ENCODE measurements at regions not wholly inside any gene's neighbourhood (a gene's known extent, or its start where the extent isn't known, plus 50 kb on each side); places are given as distances from the start of the nearest gene placed in this dataset.

- no peak for DNase-seq
- Histone ChIP-seq H3K4me2 (ENCODE audit: low read depth, low read length, poor library complexity, severe bottlenecking) (no peak overlapping the region), H3K27ac (ENCODE audit: low read length) (no peak overlapping the region), H3K9me3 (ENCODE audit: low read length) (no peaks in the 10 kb centered on the region), H3K79me2 (ENCODE audit: low read length) (no peaks in the 10 kb centered on the region), H3K4me3 (ENCODE audit: low read length) (no peak overlapping the region), H2AFZ (ENCODE audit: low read length) (no peak overlapping the region), H3K9ac (ENCODE audit: low read length) (no peak overlapping the region), H3K9me2 (replicated peaks; ENCODE audit: insufficient read depth, low read length) (no peaks in the 10 kb centered on the region), H3K4me1 (ENCODE audit: low read length) (no peaks in the 10 kb centered on the region), H3K36me3 (ENCODE audit: insufficient read depth, low read length) (no peaks in the 10 kb centered on the region), H4K20me1 (ENCODE audit: insufficient read depth, low read depth, low read length) (no peaks in the 10 kb centered on the region), H3K27me3 (ENCODE audit: low read length) (no peaks in the 10 kb centered on the region)
Observed at GRCh38 chr13:94947965-94948371, 235.6 kb upstream of the SOX21 start.

DNA sequence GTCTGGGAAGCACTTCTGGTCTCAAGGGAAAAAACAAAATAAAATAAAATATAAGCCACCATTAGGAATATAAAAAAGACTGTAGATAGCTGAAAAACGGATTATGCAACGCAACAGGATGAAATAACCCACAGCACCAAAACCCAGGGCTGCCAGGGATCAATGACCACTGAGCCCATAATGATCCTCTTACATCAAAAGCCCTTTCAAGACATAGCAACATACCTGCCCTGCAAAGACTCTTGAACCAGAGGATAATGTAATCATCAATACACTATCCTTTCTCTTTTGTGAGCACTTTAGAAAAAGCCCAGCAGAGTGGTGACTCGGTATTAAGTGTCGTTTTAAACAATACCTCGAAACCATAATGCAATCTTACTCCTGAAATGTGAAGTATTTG lies 235.0 kb upstream of the SOX21 start:
- Histone ChIP-seq H2AFZ (ENCODE audit: low read length) (no peak overlapping the region), H4K20me1 (ENCODE audit: insufficient read depth, low read depth, low read length) (no peaks in the 10 kb centered on the region), H3K4me3 (ENCODE audit: low read length) (no peak overlapping the region), H3K27ac (ENCODE audit: low read length) (no peak overlapping the region), H3K27me3 (ENCODE audit: low read length) (no peaks in the 10 kb centered on the region), H3K36me3 (ENCODE audit: insufficient read depth, low read length) (no peaks in the 10 kb centered on the region), H3K4me2 (ENCODE audit: low read depth, low read length, poor library complexity, severe bottlenecking) (no peak overlapping the region), H3K9me3 (ENCODE audit: low read length) (no peaks in the 10 kb centered on the region), H3K9ac (ENCODE audit: low read length) (no peak overlapping the region), H3K4me1 (ENCODE audit: low read length) (no peaks in the 10 kb centered on the region), H3K9me2 (replicated peaks; ENCODE audit: insufficient read depth, low read length) (no peaks in the 10 kb centered on the region), H3K79me2 (ENCODE audit: low read length) (no peaks in the 10 kb centered on the region)
- DNase-seq, result no peak

- Histone ChIP-seq H3K27me3 (ENCODE audit: low read length) (no peaks in the 10 kb centered on the region), H3K79me2 (ENCODE audit: low read length) (no peaks in the 10 kb centered on the region), H3K36me3 (ENCODE audit: insufficient read depth, low read length) (no peaks in the 10 kb centered on the region), H4K20me1 (ENCODE audit: insufficient read depth, low read depth, low read length) (no peaks in the 10 kb centered on the region), H3K4me2 (ENCODE audit: low read depth, low read length, poor library complexity, severe bottlenecking) (no peak overlapping the region), H2AFZ (ENCODE audit: low read length) (no peak overlapping the region), H3K9me2 (replicated peaks; ENCODE audit: insufficient read depth, low read length) (no peaks in the 10 kb centered on the region), H3K9ac (ENCODE audit: low read length) (no peak overlapping the region), H3K4me3 (ENCODE audit: low read length) (no peak overlapping the region), H3K4me1 (ENCODE audit: low read length) (no peaks in the 10 kb centered on the region), H3K27ac (ENCODE audit: low read length) (no peak overlapping the region), H3K9me3 (ENCODE audit: low read length) (no peaks in the 10 kb centered on the region)
- DNase-seq, result no peak
Observed at GRCh38 chr13:94946039-94946438, 233.7 kb upstream of the SOX21 start.

- no peaks in the 10 kb centered on the region for H3K9me3 ChIP-seq (ENCODE audit: low read length)
- no peak overlapping the region for H3K9ac ChIP-seq (ENCODE audit: low read length)
- no peaks in the 10 kb centered on the region for H3K79me2 ChIP-seq (ENCODE audit: low read length)
- H3K27me3 ChIP-seq (ENCODE audit: low read length), result no peaks in the 10 kb centered on the region
- H3K4me1 ChIP-seq (ENCODE audit: low read length), result no peaks in the 10 kb centered on the region
- no peak overlapping the region for H3K4me3 ChIP-seq (ENCODE audit: low read length)
- no peak overlapping the region for H3K27ac ChIP-seq (ENCODE audit: low read length)
- H3K4me2 ChIP-seq (ENCODE audit: low read depth, low read length, poor library complexity, severe bottlenecking), result no peak overlapping the region
- H2AFZ ChIP-seq (ENCODE audit: low read length), result no peak overlapping the region
- H3K9me2 ChIP-seq (replicated peaks; ENCODE audit: insufficient read depth, low read length), result no peaks in the 10 kb centered on the region
- H4K20me1 ChIP-seq (ENCODE audit: insufficient read depth, low read depth, low read length), result no peaks in the 10 kb centered on the region
- no peak for DNase-seq
- no peaks in the 10 kb centered on the region for H3K36me3 ChIP-seq (ENCODE audit: insufficient read depth, low read length)
Observed at GRCh38 chr13:94938124-94938523, 225.8 kb upstream of the SOX21 start.

- Histone ChIP-seq H3K9me3 (ENCODE audit: low read length) (no peaks in the 10 kb centered on the region), H3K36me3 (ENCODE audit: insufficient read depth, low read length) (no peaks in the 10 kb centered on the region), H4K20me1 (ENCODE audit: insufficient read depth, low read depth, low read length) (no peaks in the 10 kb centered on the region), H3K27me3 (ENCODE audit: low read length) (no peaks in the 10 kb centered on the region), H3K9me2 (replicated peaks; ENCODE audit: insufficient read depth, low read length) (no peaks in the 10 kb centered on the region), H3K4me3 (ENCODE audit: low read length) (no peak overlapping the region), H3K4me2 (ENCODE audit: low read depth, low read length, poor library complexity, severe bottlenecking) (no peak overlapping the region), H2AFZ (ENCODE audit: low read length) (no peak overlapping the region), H3K79me2 (ENCODE audit: low read length) (no peaks in the 10 kb centered on the region), H3K4me1 (ENCODE audit: low read length) (no peaks in the 10 kb centered on the region), H3K27ac (ENCODE audit: low read length) (no peak overlapping the region), H3K9ac (ENCODE audit: low read length) (no peak overlapping the region)
- DNase-seq, result no peak
Observed at GRCh38 chr13:94936633-94937032, 224.3 kb upstream of the SOX21 start.

- Histone ChIP-seq H3K79me2 (ENCODE audit: low read length) (no peaks in the 10 kb centered on the region), H3K4me2 (ENCODE audit: low read depth, low read length, poor library complexity, severe bottlenecking) (no peak overlapping the region), H3K4me3 (ENCODE audit: low read length) (no peak overlapping the region), H2AFZ (ENCODE audit: low read length) (no peak overlapping the region), H3K9ac (ENCODE audit: low read length) (no peak overlapping the region), H3K9me2 (replicated peaks; ENCODE audit: insufficient read depth, low read length) (no peaks in the 10 kb centered on the region), H3K9me3 (ENCODE audit: low read length) (no peaks in the 10 kb centered on the region), H3K27me3 (ENCODE audit: low read length) (no peaks in the 10 kb centered on the region), H3K4me1 (ENCODE audit: low read length) (no peaks in the 10 kb centered on the region), H4K20me1 (ENCODE audit: insufficient read depth, low read depth, low read length) (no peaks in the 10 kb centered on the region), H3K27ac (ENCODE audit: low read length) (no peak overlapping the region), H3K36me3 (ENCODE audit: insufficient read depth, low read length) (no peaks in the 10 kb centered on the region)
- DNase-seq, result no peak
Observed at GRCh38 chr13:94933936-94934335, 221.6 kb upstream of the SOX21 start.

GRCh38 chr13:94933230-94933751 lies 220.9 kb upstream of the SOX21 start:
- no peak for DNase-seq
- Histone ChIP-seq H3K4me2 (ENCODE audit: low read depth, low read length, poor library complexity, severe bottlenecking) (no peak overlapping the region), H3K9me2 (replicated peaks; ENCODE audit: insufficient read depth, low read length) (no peaks in the 10 kb centered on the region)

DNA sequence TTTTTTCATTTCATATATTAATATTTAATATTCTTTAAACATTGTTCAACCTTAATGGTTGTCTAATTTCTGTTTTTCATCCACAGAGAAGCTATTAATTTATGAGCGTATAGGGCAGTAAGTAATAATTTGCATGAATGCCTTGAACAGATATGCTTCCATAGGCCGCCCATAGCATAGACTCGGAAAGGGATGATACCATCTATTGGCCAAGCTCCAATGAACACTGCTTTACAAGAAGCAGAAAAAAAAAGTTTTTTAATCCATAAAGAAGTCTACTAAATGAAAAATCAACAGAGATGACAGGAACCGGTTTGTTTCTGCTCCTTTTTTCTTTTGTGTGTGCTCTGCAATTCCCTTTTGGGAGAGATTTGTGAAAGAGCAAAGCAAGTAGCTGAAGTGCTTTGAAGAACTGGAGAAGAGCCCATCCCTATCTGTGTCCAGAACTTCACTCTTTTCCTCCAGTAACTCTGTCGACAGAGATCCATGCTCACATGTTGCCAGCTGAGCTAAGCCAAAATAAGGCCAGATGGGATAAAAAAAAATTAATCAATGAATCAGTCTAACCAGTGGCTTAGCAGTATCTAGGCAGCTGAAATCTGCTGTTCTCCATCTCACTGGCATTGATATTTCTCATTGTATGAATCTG lies 215.9 kb upstream of the SOX21 start:
- H2AFZ ChIP-seq (ENCODE audit: low read length), result no peak overlapping the region
- H3K9me2 ChIP-seq (replicated peaks; ENCODE audit: insufficient read depth, low read length), result no peaks in the 10 kb centered on the region
- no peaks in the 10 kb centered on the region for H3K36me3 ChIP-seq (ENCODE audit: insufficient read depth, low read length)
- H3K4me2 ChIP-seq (ENCODE audit: low read depth, low read length, poor library complexity, severe bottlenecking), result no peak overlapping the region
- no peaks in the 10 kb centered on the region for H3K9me3 ChIP-seq (ENCODE audit: low read length)
- H3K4me1 ChIP-seq (ENCODE audit: low read length), result no peaks in the 10 kb centered on the region
- H3K27me3 ChIP-seq (ENCODE audit: low read length), result no peaks in the 10 kb centered on the region
- DNase-seq, result no peak
- H4K20me1 ChIP-seq (ENCODE audit: insufficient read depth, low read depth, low read length), result no peaks in the 10 kb centered on the region
- no peak overlapping the region for H3K4me3 ChIP-seq (ENCODE audit: low read length)
- no peak overlapping the region for H3K9ac ChIP-seq (ENCODE audit: low read length)
- H3K27ac ChIP-seq (ENCODE audit: low read length), result no peak overlapping the region
- no peaks in the 10 kb centered on the region for H3K79me2 ChIP-seq (ENCODE audit: low read length)

More at GRCh38 chr13:94933230-94933751, 220.9 kb upstream of the SOX21 start:
- no peaks in the 10 kb centered on the region for H3K36me3 ChIP-seq (ENCODE audit: insufficient read depth, low read length)
- no peaks in the 10 kb centered on the region for H4K20me1 ChIP-seq (ENCODE audit: insufficient read depth, low read depth, low read length)
- no peaks in the 10 kb centered on the region for H3K4me1 ChIP-seq (ENCODE audit: low read length)
- H3K79me2 ChIP-seq (ENCODE audit: low read length), result no peaks in the 10 kb centered on the region
- no peaks in the 10 kb centered on the region for H3K27me3 ChIP-seq (ENCODE audit: low read length)
- no peak overlapping the region for H2AFZ ChIP-seq (ENCODE audit: low read length)
- no peaks in the 10 kb centered on the region for H3K9me3 ChIP-seq (ENCODE audit: low read length)
- H3K4me3 ChIP-seq (ENCODE audit: low read length), result no peak overlapping the region
- H3K9ac ChIP-seq (ENCODE audit: low read length), result no peak overlapping the region
- no peak overlapping the region for H3K27ac ChIP-seq (ENCODE audit: low read length)

Data from Karpas-422 (cell line).